Vagina (tissue), 2 donors: ENCODE measurements at regions not wholly inside any gene's neighbourhood (a gene's known extent, or its start where the extent isn't known, plus 50 kb on each side); places are given as distances from the start of the nearest gene placed in this dataset.

ENCODE experiments used
- CTCF ChIP-seq, 3 experiments: fragments of 450-650 bp in 2 of 3; fragments of 200-600 bp in 1 of 3; sonication (generic) in 1 of 3; IDR thresholded peaks; one replicate each; pipeline ENCODE4 v1.5.1; 2017 to 2019; ENCODE audit warnings: antibody characterized with exemption in 3 of 3, mild to moderate bottlenecking in 2 of 3, moderate library complexity in 2 of 3
- POLR2A ChIP-seq, 2 donors: fragments of 450-650 bp; IDR thresholded peaks; one replicate each; pipeline ENCODE4 v1.6.1; 2017; ENCODE audit warnings: antibody characterized with exemption in 2 of 2, mild to moderate bottlenecking in 2 of 2, moderate library complexity in 2 of 2
- POLR2AphosphoS5 ChIP-seq, 2 donors: sonication (generic); formaldehyde crosslinking; IDR thresholded peaks; one replicate each; pipeline ENCODE4 v1.9.0; 2017; ENCODE audit warnings: antibody characterized with exemption in 2 of 2, mild to moderate bottlenecking in 2 of 2, low read depth in 1 of 2; ENCODE audit not compliant: insufficient read depth in 1 of 2

GRCh38 chr6:112651239-112651638, 304.1 kb downstream of the RFPL4B start:
- TF ChIP-seq POLR2A (IDR thresholded peaks at IDR 0.05) (no peak), CTCF (IDR thresholded peaks at IDR 0.05) (no peak), POLR2AphosphoS5 (IDR thresholded peaks at IDR 0.05; ENCODE audit: insufficient read depth in 1 of 2, low read depth in 1 of 2) (no peak)
